Thymus (tissue), 11 donors: ENCODE measurements at regions not wholly inside any gene's neighbourhood (a gene's known extent, or its start where the extent isn't known, plus 50 kb on each side); places are given as distances from the start of the nearest gene placed in this dataset.

Source experiments
- DNase-seq, 9 donors: peaks; one replicate each; pipeline ENCODE4 v3.0.0-alpha.2; 2013; ENCODE audit warnings: low spot score in 9 of 9, low read depth in 6 of 9, missing footprints in 1 of 9
- H3K27ac ChIP-seq, 2 donors: one replicate each; pipeline ENCODE4 v1.5.1; 2013; ENCODE audit warnings: control low read depth in 1 of 2, low read depth in 1 of 2, low read length in 1 of 2, mild to moderate bottlenecking in 1 of 2, moderate library complexity in 1 of 2
- H3K27me3 ChIP-seq, 2 donors: one replicate each; pipeline ENCODE4 v1.5.1; 2013; ENCODE audit warnings: low read length in 1 of 2; ENCODE audit not compliant: control insufficient read depth in 2 of 2, insufficient read depth in 1 of 2
- H3K36me3 ChIP-seq, 2 donors: one replicate each; pipeline ENCODE4 v1.5.1; 2013; ENCODE audit warnings: low read length in 1 of 2, mild to moderate bottlenecking in 1 of 2, moderate library complexity in 1 of 2; ENCODE audit not compliant: control insufficient read depth in 2 of 2, insufficient read depth in 2 of 2
- H3K4me1 ChIP-seq, 2 donors: one replicate each; pipeline ENCODE4 v1.5.1; 2013; ENCODE audit warnings: low read length in 2 of 2; ENCODE audit not compliant: control insufficient read depth in 2 of 2, insufficient read depth in 2 of 2
- H3K4me3 ChIP-seq, 2 donors: one replicate each; pipeline ENCODE4 v1.5.1; 2013; ENCODE audit warnings: low read length in 2 of 2, control low read depth in 1 of 2, mild to moderate bottlenecking in 1 of 2
- H3K9me3 ChIP-seq, 2 donors: one replicate each; pipeline ENCODE4 v1.5.1; 2013; ENCODE audit warnings: low read length in 1 of 2, mild to moderate bottlenecking in 1 of 2; ENCODE audit not compliant: control insufficient read depth in 2 of 2, insufficient read depth in 1 of 2
- WGBS: extraction: QIAGEN DNeasy Blood & Tissue Kit; methylation state at CpG from one replicate; pipeline ENCODE4 v1.1.7; 2013; 5-methylcytosine and 5-hydroxymethylcytosine counted together
- donor health status: healthy.

- Histone ChIP-seq H3K4me3 (no peak overlapping the region), H3K4me1 (no peaks in the 10 kb centered on the region), H3K36me3 (no peaks in the 10 kb centered on the region), H3K27me3 (no peaks in the 10 kb centered on the region), H3K27ac (no peak overlapping the region), H3K9me3 (no peaks in the 10 kb centered on the region)
- 74% methylated on average over 4 of the region's 4 CpGs for WGBS
- no peak for DNase-seq
These were observed 532.3 kb downstream of the MAFB start for GRCh38 chr20:40156600-40157317.

GRCh38 chr20:40154514-40154913, 534.5 kb downstream of the MAFB start:
- DNase-seq: no peak
- H3K27ac ChIP-seq: no peak overlapping the region
- WGBS: 59% methylated on average over 2 of the region's 2 CpGs

DNA sequence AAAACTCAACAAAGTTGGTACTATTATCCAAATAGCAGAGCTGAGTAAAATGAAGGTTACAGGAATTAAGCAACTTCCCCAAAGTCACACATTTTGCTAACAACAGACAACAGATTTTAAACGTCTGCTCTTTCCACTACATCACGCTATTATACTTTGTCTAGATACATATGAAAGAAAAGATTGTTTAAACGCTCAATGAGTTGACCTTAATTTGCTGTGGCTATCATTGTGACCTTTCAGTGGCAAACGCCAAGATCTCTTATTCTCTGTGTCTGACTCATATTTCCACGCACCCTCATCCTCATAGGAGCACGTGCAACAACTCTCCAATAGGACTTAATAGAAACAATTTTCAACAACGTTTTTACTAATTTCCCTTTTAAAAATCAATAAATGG, 540.1 kb downstream of the MAFB start:
- Histone ChIP-seq H3K27ac (no peak overlapping the region), H3K4me3 (no peak overlapping the region), H3K27me3 (no peaks in the 10 kb centered on the region), H3K9me3 (no peaks in the 10 kb centered on the region), H3K36me3 (no peaks in the 10 kb centered on the region), H3K4me1 (no peaks in the 10 kb centered on the region)
- 86% methylated on average over 7 of the region's 7 CpGs for WGBS
- no peak for DNase-seq

More at GRCh38 chr20:40154514-40154913, 534.5 kb downstream of the MAFB start:
- no peak overlapping the region for H3K4me3 ChIP-seq
- no peaks in the 10 kb centered on the region for H3K36me3 ChIP-seq
- no peaks in the 10 kb centered on the region for H3K4me1 ChIP-seq
- no peaks in the 10 kb centered on the region for H3K9me3 ChIP-seq
- H3K27me3 ChIP-seq: no peaks in the 10 kb centered on the region

DNA sequence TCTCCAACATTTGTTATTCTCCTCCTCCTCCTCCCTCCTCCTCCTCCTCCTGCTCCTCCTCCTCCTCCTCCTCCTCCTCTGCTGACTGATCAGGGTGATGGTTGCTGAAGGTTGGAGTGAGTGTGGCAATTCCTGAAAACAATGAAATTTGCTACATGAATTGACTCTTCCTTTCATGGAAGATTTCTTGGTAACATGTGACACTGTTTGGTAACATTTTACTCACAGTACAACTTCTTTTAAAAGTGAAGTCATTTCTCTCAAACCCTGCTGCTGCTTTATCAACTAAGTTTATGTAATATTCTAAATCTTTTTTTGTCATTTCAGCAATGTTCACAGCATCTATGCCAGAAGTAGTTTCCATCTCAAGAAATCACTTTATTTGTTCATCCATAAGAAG, 543.0 kb downstream of the MAFB start:
- no peak for DNase-seq
- Histone ChIP-seq H3K4me3 (no peak overlapping the region), H3K36me3 (no peaks in the 10 kb centered on the region), H3K27ac (no peak overlapping the region), H3K4me1 (no peaks in the 10 kb centered on the region), H3K27me3 (no peaks in the 10 kb centered on the region), H3K9me3 (no peaks in the 10 kb centered on the region)

GRCh38 chr20:40144581-40144980, 544.5 kb downstream of the MAFB start:
- 84% methylated on average over 4 of the region's 4 CpGs for WGBS
- no peaks in the 10 kb centered on the region for H3K27me3 ChIP-seq
- no peak overlapping the region for H3K4me3 ChIP-seq
- DNase-seq: no peak
- no peaks in the 10 kb centered on the region for H3K36me3 ChIP-seq
- H3K9me3 ChIP-seq: no peaks in the 10 kb centered on the region
- H3K4me1 ChIP-seq: no peaks in the 10 kb centered on the region
- H3K27ac ChIP-seq: no peak overlapping the region

- no peaks in the 10 kb centered on the region for H3K9me3 ChIP-seq
- H3K27me3 ChIP-seq: no peaks in the 10 kb centered on the region
- H3K4me1 ChIP-seq: no peaks in the 10 kb centered on the region
- no peak overlapping the region for H3K27ac ChIP-seq
- no peak overlapping the region for H3K4me3 ChIP-seq
- H3K36me3 ChIP-seq: no peaks in the 10 kb centered on the region
- no peak for DNase-seq
- 39% methylated on average over 1 of the region's 1 CpG for WGBS
These were observed 554.9 kb downstream of the MAFB start for GRCh38 chr20:40134176-40134575.

DNA sequence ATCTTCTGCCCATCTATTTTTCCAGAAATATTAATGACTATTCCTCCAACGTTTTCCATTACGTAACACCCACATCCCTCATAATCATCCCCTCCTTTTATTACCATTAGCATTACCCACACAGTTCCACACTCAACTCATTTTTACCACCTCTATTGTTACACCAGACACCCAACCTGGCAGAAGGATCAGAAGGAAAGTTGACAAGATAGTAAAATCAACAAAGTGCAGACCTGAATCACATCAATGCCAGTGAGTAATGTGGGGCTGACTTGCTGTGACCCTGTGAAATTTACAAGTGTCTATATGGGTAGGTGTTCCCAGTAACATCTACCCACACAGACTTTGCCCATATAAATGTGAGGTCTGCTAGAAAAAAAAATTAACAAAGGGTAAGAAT, 568.2 kb downstream of the MAFB start:
- no peak overlapping the region for H3K4me3 ChIP-seq
- H3K36me3 ChIP-seq: no peaks in the 10 kb centered on the region
- no peak overlapping the region for H3K27ac ChIP-seq
- H3K9me3 ChIP-seq: no peaks in the 10 kb centered on the region
- no peaks in the 10 kb centered on the region for H3K27me3 ChIP-seq
- DNase-seq: no peak
- 75% methylated on average over 2 of the region's 2 CpGs for WGBS
- H3K4me1 ChIP-seq: no peaks in the 10 kb centered on the region

- no peaks in the 10 kb centered on the region for H3K9me3 ChIP-seq
- no peak for DNase-seq
- H3K27me3 ChIP-seq: no peaks in the 10 kb centered on the region
- H3K4me1 ChIP-seq: no peaks in the 10 kb centered on the region
- H3K36me3 ChIP-seq: no peaks in the 10 kb centered on the region
- H3K27ac ChIP-seq: no peak overlapping the region
- H3K4me3 ChIP-seq: no peak overlapping the region
- 80% methylated on average over 5 of the region's 5 CpGs for WGBS
These were observed 577.8 kb downstream of the MAFB start for GRCh38 chr20:40111282-40111681.

DNA sequence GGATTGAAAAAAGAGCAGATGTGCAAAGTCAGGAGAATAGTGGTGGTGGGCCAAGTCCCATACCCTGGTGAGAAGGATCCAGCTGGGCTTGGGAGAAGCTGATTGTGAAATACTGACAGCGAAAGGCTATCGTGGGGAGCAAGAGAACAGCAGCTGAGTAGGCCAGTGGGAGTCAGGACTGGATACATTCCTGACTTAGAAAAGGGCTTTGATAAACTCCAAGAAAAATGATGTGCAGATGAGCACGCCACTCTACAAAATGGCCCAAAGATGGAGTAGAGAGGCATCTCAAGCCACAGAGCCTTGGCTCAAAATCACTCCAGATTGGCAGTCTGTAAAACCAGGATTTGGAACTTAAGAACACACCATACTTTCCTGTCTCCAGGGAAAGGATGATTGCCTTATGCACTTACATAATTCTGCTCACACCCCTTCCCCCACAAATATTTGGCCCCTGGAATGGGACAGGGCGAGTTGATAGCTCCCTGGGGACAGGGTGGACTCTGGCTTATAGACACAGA, 578.7 kb downstream of the MAFB start:
- DNase-seq: no peak
- no peaks in the 10 kb centered on the region for H3K4me1 ChIP-seq
- WGBS: 89% methylated on average over 4 of the region's 4 CpGs

More for the DNA sequence above, 578.7 kb downstream of the MAFB start:
- no peaks in the 10 kb centered on the region for H3K36me3 ChIP-seq
- no peak overlapping the region for H3K4me3 ChIP-seq
- no peak overlapping the region for H3K27ac ChIP-seq
- no peaks in the 10 kb centered on the region for H3K9me3 ChIP-seq
- no peaks in the 10 kb centered on the region for H3K27me3 ChIP-seq
